ENCODE measurements at regions not wholly inside any gene's neighbourhood (a gene's known extent, or its start where the extent isn't known, plus 50 kb on each side); places are given as distances from the start of the nearest gene placed in this dataset.

DNA sequence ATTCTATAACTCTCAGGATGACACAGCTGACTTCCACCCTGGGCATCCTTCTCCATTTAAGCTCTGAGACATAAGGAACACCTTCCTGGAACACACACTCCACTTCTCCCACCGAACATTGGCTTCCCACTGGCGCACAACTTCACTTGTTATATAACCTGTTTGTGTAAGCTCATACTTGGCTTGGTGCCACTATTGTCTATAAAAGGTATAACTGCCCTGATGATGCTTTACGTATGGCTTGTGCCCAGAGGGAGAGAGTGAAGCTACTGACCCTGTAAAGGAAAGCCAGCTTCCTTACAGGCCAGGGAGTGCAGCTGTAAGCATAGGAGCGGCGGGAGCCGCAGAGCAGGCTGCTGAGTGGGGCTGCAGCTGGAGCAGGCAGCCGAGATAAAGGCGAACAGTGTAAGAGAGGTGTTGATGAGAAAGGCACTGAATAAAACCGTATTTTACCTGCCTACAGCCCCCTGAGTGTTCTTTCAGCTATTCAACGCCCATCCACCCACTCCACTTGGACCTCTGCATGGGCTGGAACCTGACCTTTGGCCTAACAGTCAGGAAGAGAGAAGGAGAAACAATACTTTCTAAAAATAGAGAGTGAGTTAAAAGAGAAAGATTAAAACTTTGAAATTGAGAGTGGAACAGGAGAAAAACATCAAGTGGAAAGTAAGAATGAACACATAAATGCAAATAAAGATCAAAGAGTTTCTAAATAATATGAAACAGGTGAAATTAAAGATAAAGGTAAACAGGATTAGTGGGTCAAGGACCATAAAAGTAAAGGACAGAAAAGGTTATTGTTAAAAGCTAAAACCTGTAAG, 252.1 kb upstream of the ARHGAP42 start:
- no peak for TF ChIP-seq POLR2A (IDR thresholded peaks at IDR 0.05)
- TF ChIP-seq, protein P1, sequence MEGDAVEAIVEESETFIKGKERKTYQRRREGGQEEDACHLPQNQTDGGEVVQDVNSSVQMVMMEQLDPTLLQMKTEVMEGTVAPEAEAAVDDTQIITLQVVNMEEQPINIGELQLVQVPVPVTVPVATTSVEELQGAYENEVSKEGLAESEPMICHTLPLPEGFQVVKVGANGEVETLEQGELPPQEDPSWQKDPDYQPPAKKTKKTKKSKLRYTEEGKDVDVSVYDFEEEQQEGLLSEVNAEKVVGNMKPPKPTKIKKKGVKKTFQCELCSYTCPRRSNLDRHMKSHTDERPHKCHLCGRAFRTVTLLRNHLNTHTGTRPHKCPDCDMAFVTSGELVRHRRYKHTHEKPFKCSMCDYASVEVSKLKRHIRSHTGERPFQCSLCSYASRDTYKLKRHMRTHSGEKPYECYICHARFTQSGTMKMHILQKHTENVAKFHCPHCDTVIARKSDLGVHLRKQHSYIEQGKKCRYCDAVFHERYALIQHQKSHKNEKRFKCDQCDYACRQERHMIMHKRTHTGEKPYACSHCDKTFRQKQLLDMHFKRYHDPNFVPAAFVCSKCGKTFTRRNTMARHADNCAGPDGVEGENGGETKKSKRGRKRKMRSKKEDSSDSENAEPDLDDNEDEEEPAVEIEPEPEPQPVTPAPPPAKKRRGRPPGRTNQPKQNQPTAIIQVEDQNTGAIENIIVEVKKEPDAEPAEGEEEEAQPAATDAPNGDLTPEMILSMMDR (IDR thresholded peaks at IDR 0.05): no peak
- no peak for TF ChIP-seq EP300 (IDR thresholded peaks at IDR 0.05)
- no peak for TF ChIP-seq POLR2AphosphoS5 (IDR thresholded peaks at IDR 0.05)

Data from stomach (tissue), 4 donors.